Caco-2 (cell line): ENCODE measurements at regions not wholly inside any gene's neighbourhood (a gene's known extent, or its start where the extent isn't known, plus 50 kb on each side); places are given as distances from the start of the nearest gene placed in this dataset.

Source experiments
- BruUV-seq: library from RNA; stranded (reverse); fragments of 400-500 nt; replicated peaks from 2 replicates; lab custom pipeline; 2021; lab: Mats Ljungman, UMichigan
- CTCF ChIA-PET: fragments of 300-600 bp; sonication (Branson Sonifier 250); formaldehyde crosslinking; loops from one replicate; lab custom pipeline; 2022; ENCODE audit warnings: antibody characterized with exemption; lab: Charles Lee
- POLR2A ChIA-PET: fragments of 300-600 bp; sonication (Branson Sonifier 250); formaldehyde crosslinking; loops from one replicate; lab custom pipeline; 2022; ENCODE audit warnings: antibody characterized with exemption; lab: Charles Lee
- DNase-seq, 2 experiments: peaks; one replicate each; pipeline versions ENCODE4 v3.0.0 to v3.0.0-alpha.2; 2020 to 2022
- H3K27me3 ChIP-seq: replicated peaks from 2 replicates; pipeline ENCODE4 v1.6.0; 2011; ENCODE audit warnings: low read length; ENCODE audit not compliant: control insufficient read depth, insufficient read depth
- H3K36me3 ChIP-seq: 2 replicates; pipeline ENCODE4 v1.5.1; 2011; ENCODE audit warnings: low read length; ENCODE audit not compliant: control insufficient read depth, insufficient read depth
- H3K4me1 ChIP-seq: fragments of 250-450 bp; sonication (Bioruptor Pico); 2 replicates; pipeline ENCODE4 v1.5.1; 2020; ENCODE audit warnings: mild to moderate bottlenecking
- H3K4me3 ChIP-seq: 2 replicates; pipeline ENCODE4 v1.5.1; 2011; ENCODE audit warnings: low read depth, mild to moderate bottlenecking, control low read depth, low read length
- H3K9me3 ChIP-seq: fragments of 250-450 bp; sonication (Bioruptor Pico); 2 replicates; pipeline ENCODE4 v1.5.1; 2020; ENCODE audit warnings: mild to moderate bottlenecking, moderate library complexity
- H3K27ac Mint-ChIP-seq: one replicate; pipeline ENCODE4 v1.8.0; 2022; ENCODE audit warnings: mixed read lengths; ENCODE audit not compliant: unreplicated experiment
- H3K27me3 Mint-ChIP-seq: one replicate; pipeline ENCODE4 v1.8.0; 2022; ENCODE audit warnings: mixed read lengths; ENCODE audit not compliant: insufficient read depth, unreplicated experiment
- H3K36me3 Mint-ChIP-seq: one replicate; pipeline ENCODE4 v1.8.0; 2022; ENCODE audit warnings: mild to moderate bottlenecking, mixed read lengths; ENCODE audit not compliant: insufficient read depth, unreplicated experiment
- H3K4me1 Mint-ChIP-seq: one replicate; pipeline ENCODE4 v1.8.0; 2022; ENCODE audit warnings: low read depth, mixed read lengths; ENCODE audit not compliant: unreplicated experiment
- H3K4me3 Mint-ChIP-seq: one replicate; pipeline ENCODE4 v1.8.0; 2022; ENCODE audit warnings: mild to moderate bottlenecking, moderate library complexity, mixed read lengths; ENCODE audit not compliant: unreplicated experiment
- H3K9me3 Mint-ChIP-seq: one replicate; pipeline ENCODE4 v1.8.0; 2022; ENCODE audit warnings: mixed read lengths; ENCODE audit not compliant: unreplicated experiment
- intact Hi-C: fragments of 100-400 bp; cut with micrococcal nuclease; formaldehyde crosslinking; loops from one replicate; pipeline ENCODE4 v1.10.0; 2022; ENCODE audit not compliant: unreplicated experiment
- TF ChIP-seq, protein P1 (sequence below), 2 experiments: fragments of 200-600 bp in 1 of 2; IDR thresholded peaks; 1 replicate in 1 of 2; 2 replicates in 1 of 2; pipeline versions ENCODE4 v1.5.1 to v1.8.0; 2011 to 2022; ENCODE audit warnings: antibody characterized with exemption in 1 of 2, control low read depth in 1 of 2, inconsistent platforms in 1 of 2, low read depth in 1 of 2, low read length in 1 of 2, mild to moderate bottlenecking in 1 of 2, moderate library complexity in 1 of 2; ENCODE audit not compliant: insufficient read depth in 1 of 2, severe bottlenecking in 1 of 2, unreplicated experiment in 1 of 2

DNA sequence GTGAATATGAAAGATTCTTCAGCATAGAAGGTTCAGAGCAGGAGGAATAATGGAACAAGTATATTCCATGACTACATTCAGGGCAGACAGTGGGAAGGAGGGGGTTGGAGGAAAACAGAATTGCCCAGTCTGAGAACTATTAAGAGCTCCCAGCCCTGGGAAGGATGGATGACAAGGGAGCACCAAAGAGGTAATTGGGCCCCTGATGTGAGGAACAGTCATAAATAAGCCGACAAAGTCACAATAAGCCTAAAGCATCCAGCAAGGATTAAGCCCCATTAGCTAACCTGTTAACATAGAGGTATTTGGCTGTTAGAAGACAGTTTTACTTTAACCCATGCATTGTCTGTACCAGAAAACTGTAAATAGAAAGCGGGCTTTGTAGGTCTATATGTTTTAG, 348.7 kb upstream of the SEMA6A start:
- intact Hi-C loops = no loop called here
- no peak for DNase-seq
- Histone ChIP-seq H3K4me3 (no peak overlapping the region), H3K36me3 (no peaks in the 10 kb centered on the region), H3K27me3 (no peaks in the 10 kb centered on the region), H3K4me1 (no peaks in the 10 kb centered on the region), H3K9me3 (no peaks in the 10 kb centered on the region)
- no peaks in the 10 kb centered on the region for H3K9me3 Mint-ChIP-seq
- H3K36me3 Mint-ChIP-seq = no peaks in the 10 kb centered on the region
- no TSS peak for BruUV-seq
- no peak overlapping the region for H3K27ac Mint-ChIP-seq
- no peak overlapping the region for H3K4me3 Mint-ChIP-seq
- no peaks in the 10 kb centered on the region for H3K27me3 Mint-ChIP-seq
- H3K4me1 Mint-ChIP-seq = no peaks in the 10 kb centered on the region
- CTCF ChIA-PET = no interaction called here
- POLR2A ChIA-PET = no interaction called here
- TF ChIP-seq, protein P1, sequence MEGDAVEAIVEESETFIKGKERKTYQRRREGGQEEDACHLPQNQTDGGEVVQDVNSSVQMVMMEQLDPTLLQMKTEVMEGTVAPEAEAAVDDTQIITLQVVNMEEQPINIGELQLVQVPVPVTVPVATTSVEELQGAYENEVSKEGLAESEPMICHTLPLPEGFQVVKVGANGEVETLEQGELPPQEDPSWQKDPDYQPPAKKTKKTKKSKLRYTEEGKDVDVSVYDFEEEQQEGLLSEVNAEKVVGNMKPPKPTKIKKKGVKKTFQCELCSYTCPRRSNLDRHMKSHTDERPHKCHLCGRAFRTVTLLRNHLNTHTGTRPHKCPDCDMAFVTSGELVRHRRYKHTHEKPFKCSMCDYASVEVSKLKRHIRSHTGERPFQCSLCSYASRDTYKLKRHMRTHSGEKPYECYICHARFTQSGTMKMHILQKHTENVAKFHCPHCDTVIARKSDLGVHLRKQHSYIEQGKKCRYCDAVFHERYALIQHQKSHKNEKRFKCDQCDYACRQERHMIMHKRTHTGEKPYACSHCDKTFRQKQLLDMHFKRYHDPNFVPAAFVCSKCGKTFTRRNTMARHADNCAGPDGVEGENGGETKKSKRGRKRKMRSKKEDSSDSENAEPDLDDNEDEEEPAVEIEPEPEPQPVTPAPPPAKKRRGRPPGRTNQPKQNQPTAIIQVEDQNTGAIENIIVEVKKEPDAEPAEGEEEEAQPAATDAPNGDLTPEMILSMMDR (IDR thresholded peaks at IDR 0.05; ENCODE audit: insufficient read depth in 1 of 2, low read depth in 1 of 2, low read length in 1 of 2, severe bottlenecking in 1 of 2, unreplicated experiment in 1 of 2) = no peak

DNA sequence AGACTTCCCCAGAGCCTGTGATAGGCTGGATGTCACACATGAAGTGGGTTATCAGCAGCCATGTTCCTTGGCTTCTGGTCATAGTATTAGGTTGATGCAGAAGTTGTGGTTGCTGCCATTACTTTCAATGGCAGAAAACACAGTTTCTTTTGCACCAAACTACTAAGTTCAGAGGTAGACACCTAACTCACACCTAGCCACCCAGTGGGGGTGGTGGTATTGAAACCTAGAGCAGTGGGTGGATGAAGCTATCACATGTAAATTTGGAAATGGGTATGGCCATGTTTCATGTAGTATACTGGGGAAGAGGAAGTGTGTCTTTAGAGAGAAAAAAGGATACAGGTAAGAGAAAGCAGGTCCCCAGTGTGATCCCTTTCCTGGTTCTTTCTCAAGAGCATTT, 347.9 kb upstream of the SEMA6A start:
- Histone ChIP-seq H3K4me3 (no peak overlapping the region), H3K9me3 (no peaks in the 10 kb centered on the region), H3K36me3 (no peaks in the 10 kb centered on the region), H3K27me3 (no peaks in the 10 kb centered on the region), H3K4me1 (no peaks in the 10 kb centered on the region)
- TF ChIP-seq, protein P1 (IDR thresholded peaks at IDR 0.05; ENCODE audit: insufficient read depth in 1 of 2, low read depth in 1 of 2, low read length in 1 of 2, severe bottlenecking in 1 of 2, unreplicated experiment in 1 of 2) = no peak
- CTCF ChIA-PET = no interaction called here
- DNase-seq = no peak
- intact Hi-C loops = no loop called here
- Mint-ChIP-seq H3K36me3 (no peaks in the 10 kb centered on the region), H3K4me3 (no peak overlapping the region), H3K4me1 (no peaks in the 10 kb centered on the region), H3K9me3 (no peaks in the 10 kb centered on the region), H3K27me3 (no peaks in the 10 kb centered on the region), H3K27ac (no peak overlapping the region)
- POLR2A ChIA-PET = no interaction called here
- no TSS peak for BruUV-seq

DNA sequence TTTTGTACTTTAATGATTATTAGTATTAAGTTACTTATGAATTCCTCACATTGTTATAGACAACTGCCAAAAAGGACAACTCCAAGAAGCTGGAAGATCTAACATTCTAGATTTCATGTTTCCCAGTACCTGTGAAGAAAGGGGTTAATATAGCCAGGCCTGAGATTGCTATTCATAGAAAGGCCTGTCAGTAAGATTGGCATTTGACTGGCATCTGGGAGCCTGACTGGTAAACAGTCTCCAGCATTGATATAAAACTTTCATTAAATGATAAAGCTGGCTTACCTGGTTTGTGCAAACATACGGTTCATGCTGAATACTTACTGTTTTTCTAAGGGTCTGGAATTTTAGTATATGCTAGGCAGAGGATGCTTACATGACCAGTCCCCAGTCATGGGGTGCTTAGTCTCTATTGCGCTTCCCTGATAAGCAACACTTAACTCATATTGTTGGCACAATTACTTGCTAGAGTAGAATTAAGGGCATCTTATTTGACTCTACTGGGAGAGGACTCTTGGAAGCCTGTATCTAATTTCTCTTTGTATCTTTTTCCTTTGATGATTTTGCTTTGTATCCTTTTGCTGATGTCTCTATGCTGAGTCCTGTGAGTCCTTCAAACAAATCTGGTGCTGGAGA, 340.4 kb upstream of the SEMA6A start:
- no peaks in the 10 kb centered on the region for H3K36me3 Mint-ChIP-seq
- Histone ChIP-seq H3K4me1 (no peaks in the 10 kb centered on the region), H3K36me3 (no peaks in the 10 kb centered on the region), H3K4me3 (no peak overlapping the region), H3K9me3 (no peaks in the 10 kb centered on the region), H3K27me3 (no peaks in the 10 kb centered on the region)
- no peak for DNase-seq
- H3K9me3 Mint-ChIP-seq = no peaks in the 10 kb centered on the region
- intact Hi-C loops = no loop called here
- H3K27me3 Mint-ChIP-seq = no peaks in the 10 kb centered on the region
- BruUV-seq = no TSS peak
- CTCF ChIA-PET = no interaction called here
- POLR2A ChIA-PET = no interaction called here
- TF ChIP-seq, protein P1 (IDR thresholded peaks at IDR 0.05; ENCODE audit: insufficient read depth in 1 of 2, low read depth in 1 of 2, low read length in 1 of 2, severe bottlenecking in 1 of 2, unreplicated experiment in 1 of 2) = no peak
- no peaks in the 10 kb centered on the region for H3K4me1 Mint-ChIP-seq
- no peak overlapping the region for H3K27ac Mint-ChIP-seq
- H3K4me3 Mint-ChIP-seq = no peak overlapping the region
